GM23338 (cell line): ENCODE measurements at regions not wholly inside any gene's neighbourhood (a gene's known extent, or its start where the extent isn't known, plus 50 kb on each side); places are given as distances from the start of the nearest gene placed in this dataset.

Experiments used
- CTCF ChIP-seq, 2 experiments: fragments of 200-600 bp in 1 of 2; sonication (generic) in 1 of 2; conservative IDR thresholded peaks; 2 replicates each; pipeline versions ENCODE4 v1.5.1 to v1.6.1; 2016 to 2017; ENCODE audit warnings: antibody characterized with exemption in 2 of 2, low read depth in 2 of 2, mild to moderate bottlenecking in 2 of 2, moderate library complexity in 1 of 2
- EZH2 ChIP-seq: fragments of 200-600 bp; sonication (generic); IDR thresholded peaks from one replicate; pipeline ENCODE4 v1.8.0; 2017; ENCODE audit warnings: antibody characterized with exemption, mild to moderate bottlenecking, low read depth; ENCODE audit not compliant: unreplicated experiment
- EZH2phosphoT487 ChIP-seq: fragments of 200-600 bp; sonication (generic); IDR thresholded peaks from one replicate; pipeline ENCODE4 v1.8.1; 2018; ENCODE audit warnings: antibody characterized with exemption; ENCODE audit not compliant: unreplicated experiment
- NANOG ChIP-seq: IDR thresholded peaks from 2 replicates; pipeline ENCODE4 v1.6.1; 2016; ENCODE audit warnings: antibody characterized with exemption, borderline replicate concordance
- POLR2AphosphoS5 ChIP-seq: IDR thresholded peaks from 2 replicates; pipeline ENCODE4 v1.6.1; 2016; ENCODE audit warnings: antibody characterized with exemption, low read depth
- ZNF462 ChIP-seq: fragments of 250-450 bp; sonication (Bioruptor Pico); IDR thresholded peaks from 2 replicates; pipeline ENCODE4 v1.5.0; 2020; ENCODE audit warnings: mild to moderate bottlenecking, moderate library complexity

- TF ChIP-seq CTCF (conservative IDR thresholded peaks at IDR 0.05; ENCODE audit: low read depth in 2 of 2) (no peak), EZH2 (no peak), EZH2phosphoT487 (no peak), NANOG (no peak), POLR2AphosphoS5 (no peak), ZNF462 (CRISPR knock-in tag) (no peak)
Observed at GRCh38 chr5:8934455-8934854, 611.4 kb downstream of the SEMA5A start.
